Ishikawa (cell line): ENCODE measurements at regions not wholly inside any gene's neighbourhood (a gene's known extent, or its start where the extent isn't known, plus 50 kb on each side); places are given as distances from the start of the nearest gene placed in this dataset.

Experiments
- CEBPB ChIP-seq: IDR thresholded peaks from 2 replicates; pipeline ENCODE4 v1.6.1; 2012
- CREB1 ChIP-seq: IDR thresholded peaks from 2 replicates; pipeline ENCODE4 v1.6.1; 2012; ENCODE audit warnings: low read depth
- EGR1 ChIP-seq: IDR thresholded peaks from 2 replicates; pipeline ENCODE4 v1.6.1; 2012
- EP300 ChIP-seq: IDR thresholded peaks from 2 replicates; pipeline ENCODE4 v1.6.1; 2012; ENCODE audit warnings: borderline replicate concordance
- FOXM1 ChIP-seq: IDR thresholded peaks from 2 replicates; pipeline ENCODE4 v1.6.1; 2012; ENCODE audit warnings: low read depth, borderline replicate concordance
- MAX ChIP-seq: IDR thresholded peaks from 2 replicates; pipeline ENCODE4 v1.6.1; 2012
- NFIC ChIP-seq: IDR thresholded peaks from 2 replicates; pipeline ENCODE4 v1.6.1; 2012
- RAD21 ChIP-seq: IDR thresholded peaks from 2 replicates; pipeline ENCODE4 v1.6.1; 2012; ENCODE audit warnings: low read depth
- REST ChIP-seq: IDR thresholded peaks from 2 replicates; pipeline ENCODE4 v1.6.1; 2012; ENCODE audit warnings: low read depth, mild to moderate bottlenecking
- TAF1 ChIP-seq: IDR thresholded peaks from 2 replicates; pipeline ENCODE4 v1.6.1; 2012; ENCODE audit warnings: low read depth, mild to moderate bottlenecking
- TCF12 ChIP-seq: IDR thresholded peaks from 2 replicates; pipeline ENCODE4 v1.6.1; 2012; ENCODE audit warnings: low read depth
- TEAD4 ChIP-seq: IDR thresholded peaks from 2 replicates; pipeline ENCODE4 v1.6.1; 2012
- USF1 ChIP-seq: IDR thresholded peaks from 2 replicates; pipeline ENCODE4 v1.6.1; 2012
- YY1 ChIP-seq: IDR thresholded peaks from 2 replicates; pipeline ENCODE4 v1.6.1; 2012; ENCODE audit warnings: low read depth
- ZBTB7A ChIP-seq: IDR thresholded peaks from 2 replicates; pipeline ENCODE4 v1.6.1; 2012; ENCODE audit warnings: low read depth

GRCh38 chr11:39036021-39036420, 2423.4 kb downstream of the LRRC4C start:
- no peak for TF ChIP-seq REST
- no peak for TF ChIP-seq NFIC
- TF ChIP-seq YY1: no peak
- TF ChIP-seq USF1: no peak
- no peak for TF ChIP-seq EP300
- no peak for TF ChIP-seq TEAD4
- TF ChIP-seq MAX: no peak
- no peak for TF ChIP-seq TCF12
- no peak for TF ChIP-seq FOXM1
- no peak for TF ChIP-seq EGR1
- TF ChIP-seq CREB1: no peak
- TF ChIP-seq CEBPB: no peak
- TF ChIP-seq ZBTB7A: no peak
- TF ChIP-seq TAF1: no peak
- no peak for TF ChIP-seq RAD21

- no peak for TF ChIP-seq TCF12
- TF ChIP-seq CEBPB: no peak
- TF ChIP-seq EGR1: no peak
- TF ChIP-seq TAF1: no peak
These were observed 2423.5 kb upstream of the RAG2 start for GRCh38 chr11:39021539-39021938.

- TF ChIP-seq USF1: no peak
These were observed 2413.8 kb upstream of the RAG2 start for GRCh38 chr11:39011797-39012196.

GRCh38 chr11:38990841-38991240, 2392.8 kb upstream of the RAG2 start:
- TF ChIP-seq USF1 (no peak), TEAD4 (no peak), RAD21 (no peak), TCF12 (no peak), EGR1 (no peak), EP300 (no peak), CREB1 (no peak), NFIC (no peak), YY1 (no peak), CEBPB (no peak), TAF1 (no peak), REST (no peak), ZBTB7A (no peak), FOXM1 (no peak), MAX (no peak)

- TF ChIP-seq CREB1: no peak
- no peak for TF ChIP-seq TAF1
- TF ChIP-seq EP300: no peak
- TF ChIP-seq NFIC: no peak
- no peak for TF ChIP-seq REST
- TF ChIP-seq TEAD4: no peak
- TF ChIP-seq YY1: no peak
- no peak for TF ChIP-seq CEBPB
These were observed 2392.1 kb upstream of the RAG2 start for GRCh38 chr11:38990139-38990538.
